Keratinocyte (primary cell): ENCODE measurements at regions not wholly inside any gene's neighbourhood (a gene's known extent, or its start where the extent isn't known, plus 50 kb on each side); places are given as distances from the start of the nearest gene placed in this dataset.

Experiments used
- DNase-seq: peaks from one replicate; pipeline ENCODE4 v3.0.0-alpha.2; 2011; ENCODE audit warnings: low read depth, missing footprints, low spot score
- FAIRE-seq: peaks from 2 replicates; lab custom pipeline; 2011; peaks lifted over from hg19 to GRCh38; lab: Jason Lieb, UNC
- H2AFZ ChIP-seq: 2 replicates; pipeline ENCODE4 v1.6.0; 2012; ENCODE audit warnings: low read length, control low read depth, inconsistent platforms; ENCODE audit not compliant: control insufficient read depth
- H3K27ac ChIP-seq: 2 replicates; pipeline ENCODE4 v1.5.1; 2011; ENCODE audit warnings: low read length; ENCODE audit not compliant: control insufficient read depth, insufficient read depth
- H3K27me3 ChIP-seq: 3 replicates; pipeline ENCODE4 v1.6.0; 2011; ENCODE audit warnings: low read length; ENCODE audit not compliant: control insufficient read depth, insufficient read depth; ENCODE audit errors: extremely low read depth
- H3K36me3 ChIP-seq, 2 experiments: 2 replicates in 1 of 2; 3 replicates in 1 of 2; pipeline ENCODE4 v1.5.1; 2011; ENCODE audit warnings: low read length in 2 of 2, mild to moderate bottlenecking in 1 of 2; ENCODE audit not compliant: control insufficient read depth in 2 of 2, insufficient read depth in 2 of 2; ENCODE audit errors: extremely low read depth in 1 of 2
- H3K4me1 ChIP-seq: 3 replicates; pipeline ENCODE4 v1.5.1; 2011; ENCODE audit warnings: low read length; ENCODE audit not compliant: control insufficient read depth, insufficient read depth; ENCODE audit errors: extremely low read depth
- H3K4me2 ChIP-seq: 3 replicates; pipeline ENCODE4 v1.6.0; 2011; ENCODE audit warnings: low read depth, low read length; ENCODE audit not compliant: control insufficient read depth, insufficient read depth; ENCODE audit errors: extremely low read depth
- H3K4me3 ChIP-seq, 3 experiments: fragments of 200-600 bp in 1 of 3; sonication (generic) in 1 of 3; 2 replicates in 2 of 3; 3 replicates in 1 of 3; pipeline ENCODE4 v1.5.1; 2011 to 2016; ENCODE audit warnings: low read length in 3 of 3, mild to moderate bottlenecking in 3 of 3, control low read depth in 2 of 3, inconsistent platforms in 1 of 3, low read depth in 1 of 3, mixed read lengths in 1 of 3, mixed run types in 1 of 3, moderate library complexity in 1 of 3; ENCODE audit not compliant: control insufficient read depth in 2 of 3, insufficient read depth in 2 of 3; ENCODE audit errors: extremely low read depth in 1 of 3
- H3K79me2 ChIP-seq: 2 replicates; pipeline ENCODE4 v1.6.0; 2012; ENCODE audit warnings: low read length; ENCODE audit not compliant: control insufficient read depth, insufficient read depth
- H3K9ac ChIP-seq: 3 replicates; pipeline ENCODE4 v1.6.0; 2011; ENCODE audit warnings: low read length; ENCODE audit not compliant: control insufficient read depth, insufficient read depth; ENCODE audit errors: extremely low read depth
- H3K9me1 ChIP-seq: 3 replicates; pipeline ENCODE4 v1.6.0; 2011; ENCODE audit warnings: low read length; ENCODE audit not compliant: control insufficient read depth, insufficient read depth; ENCODE audit errors: extremely low read depth
- H3K9me3 ChIP-seq: 2 replicates; pipeline ENCODE4 v1.5.1; 2012; ENCODE audit warnings: low read depth, low read length; ENCODE audit not compliant: control insufficient read depth
- H4K20me1 ChIP-seq: 3 replicates; pipeline ENCODE4 v1.6.0; 2011; ENCODE audit warnings: low read length; ENCODE audit not compliant: control insufficient read depth, insufficient read depth; ENCODE audit errors: extremely low read depth
- EZH2 ChIP-seq: IDR thresholded peaks from one replicate; pipeline ENCODE4 v1.6.1; 2012; ENCODE audit warnings: inconsistent platforms, mild to moderate bottlenecking, low read length, moderate library complexity
- dilution Hi-C: fragments of 300-500 bp; cut with MboI; formaldehyde crosslinking; loops from one replicate; pipeline ENCODE4 v1.7.0; 2020; ENCODE audit warnings: low sequenced_read_pairs; ENCODE audit not compliant: extremely low pct_ligation_motif_present
- TF ChIP-seq, protein P1 (sequence below), 3 experiments: IDR thresholded peaks in 1 of 3; conservative IDR thresholded peaks in 1 of 3; optimal IDR thresholded peaks in 1 of 3; 2 replicates in 2 of 3; 3 replicates in 1 of 3; pipeline versions ENCODE3 to v1.5.1; 2011; ENCODE audit warnings: low read length in 3 of 3, mild to moderate bottlenecking in 3 of 3, moderate library complexity in 2 of 3, control low read depth in 1 of 3, inconsistent platforms in 1 of 3; ENCODE audit not compliant: insufficient read depth in 2 of 3; ENCODE audit errors: extremely low read depth in 1 of 3

DNA sequence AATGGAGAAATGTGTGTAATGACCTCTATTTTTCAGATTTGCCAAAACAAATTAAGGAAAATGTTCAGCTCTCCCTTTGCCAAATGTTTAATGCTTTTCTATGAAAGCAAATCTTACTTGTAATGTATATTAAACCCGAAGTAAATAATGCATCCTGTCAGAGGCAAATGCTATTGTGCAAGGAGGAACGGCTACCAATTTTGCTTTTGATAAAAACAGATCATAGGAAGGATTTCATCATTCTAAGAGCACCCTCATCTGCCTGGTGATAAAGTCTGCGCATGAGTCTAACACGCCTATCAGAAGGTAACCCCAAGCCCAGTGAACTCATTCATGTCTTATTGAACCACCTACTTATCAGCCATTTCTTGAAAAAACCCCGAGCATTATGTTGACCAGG, 412.4 kb upstream of the MKI67 start:
- H4K20me1 ChIP-seq, result no peaks in the 10 kb centered on the region
- TF ChIP-seq, protein P1, sequence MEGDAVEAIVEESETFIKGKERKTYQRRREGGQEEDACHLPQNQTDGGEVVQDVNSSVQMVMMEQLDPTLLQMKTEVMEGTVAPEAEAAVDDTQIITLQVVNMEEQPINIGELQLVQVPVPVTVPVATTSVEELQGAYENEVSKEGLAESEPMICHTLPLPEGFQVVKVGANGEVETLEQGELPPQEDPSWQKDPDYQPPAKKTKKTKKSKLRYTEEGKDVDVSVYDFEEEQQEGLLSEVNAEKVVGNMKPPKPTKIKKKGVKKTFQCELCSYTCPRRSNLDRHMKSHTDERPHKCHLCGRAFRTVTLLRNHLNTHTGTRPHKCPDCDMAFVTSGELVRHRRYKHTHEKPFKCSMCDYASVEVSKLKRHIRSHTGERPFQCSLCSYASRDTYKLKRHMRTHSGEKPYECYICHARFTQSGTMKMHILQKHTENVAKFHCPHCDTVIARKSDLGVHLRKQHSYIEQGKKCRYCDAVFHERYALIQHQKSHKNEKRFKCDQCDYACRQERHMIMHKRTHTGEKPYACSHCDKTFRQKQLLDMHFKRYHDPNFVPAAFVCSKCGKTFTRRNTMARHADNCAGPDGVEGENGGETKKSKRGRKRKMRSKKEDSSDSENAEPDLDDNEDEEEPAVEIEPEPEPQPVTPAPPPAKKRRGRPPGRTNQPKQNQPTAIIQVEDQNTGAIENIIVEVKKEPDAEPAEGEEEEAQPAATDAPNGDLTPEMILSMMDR (optimal IDR thresholded peaks at IDR 0.05 in 1 of 3, IDR thresholded peaks at IDR 0.05 in 1 of 3, conservative IDR thresholded peaks at IDR 0.05 in 1 of 3; ENCODE audit: extremely low read depth in 1 of 3, insufficient read depth in 2 of 3, low read length in 3 of 3), result no peak
- TF ChIP-seq EZH2, result no peak
- peaks cover 10% of the 10 kb centered on the region for H3K27me3 ChIP-seq
- H3K4me1 ChIP-seq, result no peaks in the 10 kb centered on the region
- no peak overlapping the region for H3K4me2 ChIP-seq
- no peaks in the 10 kb centered on the region for H3K9me1 ChIP-seq
- no peaks in the 10 kb centered on the region for H3K36me3 ChIP-seq
- no peak overlapping the region for H3K27ac ChIP-seq
- no peak overlapping the region for H3K9ac ChIP-seq
- H3K79me2 ChIP-seq, result no peaks in the 10 kb centered on the region
- H2AFZ ChIP-seq, result no peak overlapping the region
- no peak overlapping the region for H3K4me3 ChIP-seq
- no peak for FAIRE-seq
- DNase-seq, result no peak
- no peaks in the 10 kb centered on the region for H3K9me3 ChIP-seq
- dilution Hi-C loops, result no loop called here

DNA sequence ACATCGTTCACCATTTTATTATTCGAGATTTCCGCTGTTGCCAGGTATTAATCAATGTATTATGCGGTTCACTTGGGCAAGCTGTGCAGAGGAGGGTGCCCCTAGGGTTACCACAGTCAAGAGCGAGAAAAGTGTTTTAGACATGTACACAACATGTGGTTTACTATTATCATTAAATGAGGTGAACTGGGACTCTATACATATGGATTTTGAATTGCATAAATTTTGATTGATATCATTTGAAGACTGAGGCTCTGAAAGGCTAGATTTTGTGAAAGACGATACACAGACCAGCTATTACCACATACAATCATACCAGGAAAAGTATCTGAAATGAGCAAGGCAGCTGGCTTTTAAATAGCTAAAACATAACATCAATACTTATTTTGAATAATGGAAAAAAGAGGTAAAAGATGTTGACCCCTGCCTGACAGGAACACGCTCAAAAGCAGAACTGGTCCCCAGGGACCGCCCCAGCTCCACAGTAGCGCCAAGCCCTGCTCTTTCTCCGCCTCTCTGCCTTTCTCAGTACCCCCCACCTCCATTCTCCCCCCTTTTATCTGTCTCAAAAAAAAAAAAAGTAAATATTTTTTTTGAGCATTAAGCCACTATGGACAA, 413.4 kb upstream of the MKI67 start:
- no peak overlapping the region for H2AFZ ChIP-seq

More for the DNA sequence above, 413.4 kb upstream of the MKI67 start:
- FAIRE-seq (no peak), DNase-seq (no peak)
- dilution Hi-C loops, result no loop called here
- no peaks in the 10 kb centered on the region for H3K79me2 ChIP-seq
- H3K9me3 ChIP-seq, result no peaks in the 10 kb centered on the region
- no peak overlapping the region for H3K4me3 ChIP-seq
- no peaks in the 10 kb centered on the region for H3K4me1 ChIP-seq
- H3K4me2 ChIP-seq, result no peak overlapping the region
- H4K20me1 ChIP-seq, result no peaks in the 10 kb centered on the region
- H3K27ac ChIP-seq, result no peak overlapping the region
- no peaks in the 10 kb centered on the region for H3K36me3 ChIP-seq
- no peak for TF ChIP-seq EZH2
- TF ChIP-seq, protein P1 (optimal IDR thresholded peaks at IDR 0.05 in 1 of 3, IDR thresholded peaks at IDR 0.05 in 1 of 3, conservative IDR thresholded peaks at IDR 0.05 in 1 of 3; ENCODE audit: extremely low read depth in 1 of 3, insufficient read depth in 2 of 3, low read length in 3 of 3), result no peak
- H3K9me1 ChIP-seq, result no peaks in the 10 kb centered on the region
- peaks cover 10% of the 10 kb centered on the region for H3K27me3 ChIP-seq
- no peak overlapping the region for H3K9ac ChIP-seq
